ENCODE measurements at regions not wholly inside any gene's neighbourhood (a gene's known extent, or its start where the extent isn't known, plus 50 kb on each side); places are given as distances from the start of the nearest gene placed in this dataset.

DNA sequence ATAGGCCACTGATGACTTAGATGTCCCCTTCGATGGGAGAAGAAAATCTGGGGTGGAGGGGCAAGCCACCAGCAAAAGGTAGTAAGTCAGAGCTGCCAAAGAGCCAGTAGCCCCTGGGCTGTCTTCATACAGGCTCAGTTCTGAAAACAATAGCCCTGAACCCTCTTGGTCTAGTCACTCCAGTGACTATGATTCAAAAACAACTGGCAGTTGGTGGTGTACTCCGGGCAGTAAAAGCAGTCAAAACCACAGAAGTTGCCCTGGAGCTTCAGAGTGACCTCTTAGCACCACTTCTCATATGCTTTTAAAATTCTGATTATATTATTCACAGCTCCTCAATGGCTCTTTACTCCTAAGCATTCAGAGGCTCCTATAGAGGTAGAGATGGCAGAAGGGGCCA, 164.3 kb upstream of the MAMLD1 start:
- intact Hi-C loops (cut with DNase I; ENCODE audit: low total_unique reads) = no loop called here
- no peak for DNase-seq (ENCODE audit: low spot score in 2 of 2)
- no peak for TF ChIP-seq POLR2A (IDR thresholded peaks at IDR 0.05)
- TF ChIP-seq, protein P1, sequence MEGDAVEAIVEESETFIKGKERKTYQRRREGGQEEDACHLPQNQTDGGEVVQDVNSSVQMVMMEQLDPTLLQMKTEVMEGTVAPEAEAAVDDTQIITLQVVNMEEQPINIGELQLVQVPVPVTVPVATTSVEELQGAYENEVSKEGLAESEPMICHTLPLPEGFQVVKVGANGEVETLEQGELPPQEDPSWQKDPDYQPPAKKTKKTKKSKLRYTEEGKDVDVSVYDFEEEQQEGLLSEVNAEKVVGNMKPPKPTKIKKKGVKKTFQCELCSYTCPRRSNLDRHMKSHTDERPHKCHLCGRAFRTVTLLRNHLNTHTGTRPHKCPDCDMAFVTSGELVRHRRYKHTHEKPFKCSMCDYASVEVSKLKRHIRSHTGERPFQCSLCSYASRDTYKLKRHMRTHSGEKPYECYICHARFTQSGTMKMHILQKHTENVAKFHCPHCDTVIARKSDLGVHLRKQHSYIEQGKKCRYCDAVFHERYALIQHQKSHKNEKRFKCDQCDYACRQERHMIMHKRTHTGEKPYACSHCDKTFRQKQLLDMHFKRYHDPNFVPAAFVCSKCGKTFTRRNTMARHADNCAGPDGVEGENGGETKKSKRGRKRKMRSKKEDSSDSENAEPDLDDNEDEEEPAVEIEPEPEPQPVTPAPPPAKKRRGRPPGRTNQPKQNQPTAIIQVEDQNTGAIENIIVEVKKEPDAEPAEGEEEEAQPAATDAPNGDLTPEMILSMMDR (IDR thresholded peaks at IDR 0.05) = no peak

DNA sequence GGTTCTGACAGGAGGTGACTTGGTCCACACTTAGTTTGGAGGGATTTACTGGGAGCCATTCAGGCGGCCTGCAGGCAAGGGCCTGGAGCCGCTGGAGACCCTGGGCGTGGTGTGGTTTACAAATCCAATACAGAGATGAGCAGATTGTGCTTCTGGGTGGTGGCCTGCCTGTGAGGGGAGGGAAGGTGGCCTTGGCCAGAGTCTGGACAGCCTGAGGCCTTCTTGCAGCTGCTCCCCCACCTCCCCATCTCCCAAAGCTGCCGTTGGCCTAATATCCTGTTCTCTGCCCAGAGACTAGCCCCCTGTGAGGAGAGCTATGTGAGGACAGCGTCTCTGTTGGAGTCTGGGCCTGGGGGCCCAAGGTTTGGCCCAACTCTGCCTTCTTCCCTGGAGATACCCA, 163.9 kb upstream of the MAMLD1 start:
- peak in 1 of 2 donors; percentile 53 for DNase-seq (ENCODE audit: low spot score in 2 of 2)
- 65 to 93% methylated on average over 5 of the region's 5 CpGs for WGBS, 2 donors
- TF ChIP-seq, protein P1 (IDR thresholded peaks at IDR 0.05) = no peak
- TF ChIP-seq POLR2A (IDR thresholded peaks at IDR 0.05) = no peak
- H3K4me3 ChIP-seq (ENCODE audit: low read depth, poor library complexity, severe bottlenecking) = no peak overlapping the region
- intact Hi-C loops (cut with DNase I; ENCODE audit: low total_unique reads) = no loop called here

More for the DNA sequence above, 164.3 kb upstream of the MAMLD1 start:
- WGBS, 2 donors = 53 to 100% methylated on average over 1 of the region's 2 CpGs
- no peak overlapping the region for H3K4me3 ChIP-seq (ENCODE audit: low read depth, poor library complexity, severe bottlenecking)

DNA sequence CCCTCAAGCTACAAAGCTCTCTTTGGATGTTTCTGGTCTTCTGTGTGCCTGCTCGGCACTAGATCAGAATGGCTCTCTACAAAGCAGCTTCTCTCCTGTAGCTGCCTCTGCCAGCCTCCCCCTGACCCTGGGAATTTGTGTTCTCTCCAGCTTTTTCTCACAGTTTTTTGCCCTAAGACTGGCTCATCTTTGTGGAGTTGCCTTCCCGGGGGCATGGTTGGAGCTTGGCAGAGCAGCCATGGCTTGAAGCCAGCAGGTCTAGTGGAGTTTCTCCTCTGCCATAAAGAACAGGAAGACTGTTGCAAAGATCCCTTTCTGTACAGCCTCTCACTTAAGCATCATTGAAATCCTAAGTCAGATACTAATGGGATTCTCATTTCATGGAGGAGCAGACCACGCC, 163.3 kb upstream of the MAMLD1 start:
- intact Hi-C loops (cut with DNase I; ENCODE audit: low total_unique reads) = no loop called here
- DNase-seq (ENCODE audit: low spot score in 2 of 2) = peak in 1 of 2 donors; percentile 56
- 83 to 88% methylated on average over 3 of the region's 3 CpGs for WGBS, 2 donors
- H3K4me3 ChIP-seq (ENCODE audit: low read depth, poor library complexity, severe bottlenecking) = no peak overlapping the region
- TF ChIP-seq, protein P1 (IDR thresholded peaks at IDR 0.05) = no peak
- TF ChIP-seq POLR2A (IDR thresholded peaks at IDR 0.05) = no peak

DNA sequence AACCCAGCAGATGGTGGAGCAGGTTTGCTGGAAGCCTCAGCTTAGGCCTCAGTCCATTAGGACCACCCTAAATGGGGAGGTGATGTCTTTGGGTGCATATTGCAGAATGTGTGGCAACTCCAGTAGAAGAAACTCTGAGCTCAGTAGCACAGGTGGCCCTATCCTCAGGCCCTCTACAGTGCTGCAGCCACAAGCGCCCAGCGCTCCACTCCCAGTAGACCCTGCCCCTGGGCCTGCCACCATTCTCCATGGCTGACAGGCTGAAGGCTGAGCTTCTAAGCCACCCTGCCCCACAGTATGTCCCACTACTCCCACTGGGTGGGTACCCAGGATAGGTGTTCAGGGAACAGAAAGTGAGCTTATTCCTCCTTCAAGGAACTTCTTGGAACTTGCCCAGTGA, 162.8 kb upstream of the MAMLD1 start:
- intact Hi-C loops (cut with DNase I; ENCODE audit: low total_unique reads) = no loop called here
- peak in 1 of 2 donors; percentile 65 for DNase-seq (ENCODE audit: low spot score in 2 of 2)
- H3K4me3 ChIP-seq (ENCODE audit: low read depth, poor library complexity, severe bottlenecking) = no peak overlapping the region
- TF ChIP-seq POLR2A (IDR thresholded peaks at IDR 0.05) = no peak
- TF ChIP-seq, protein P1 (IDR thresholded peaks at IDR 0.05) = no peak
- 96 to 100% methylated on average over 2 of the region's 2 CpGs for WGBS, 2 donors

DNA sequence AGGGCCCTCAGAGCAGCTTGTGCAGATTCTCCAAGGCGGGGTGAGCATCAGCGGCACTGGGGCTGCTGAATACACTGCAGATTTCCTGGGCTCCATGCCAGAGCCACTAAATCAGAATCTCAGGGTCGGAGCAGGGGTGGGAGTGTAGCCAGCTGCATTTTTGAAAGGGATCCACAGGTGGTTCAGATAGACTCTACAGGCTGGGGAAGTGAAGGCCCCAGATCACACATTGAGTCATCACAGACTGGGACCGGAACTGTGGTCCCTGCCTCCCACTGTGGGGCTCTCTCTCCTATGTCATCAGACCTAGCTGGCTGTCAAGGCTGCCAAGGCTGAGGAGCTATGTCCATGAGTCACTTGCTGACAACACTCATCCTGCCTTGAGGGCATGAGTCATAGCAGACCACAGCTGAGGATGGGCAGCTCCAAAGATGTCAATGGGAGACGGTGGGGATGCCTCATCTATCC, 162.3 kb upstream of the MAMLD1 start:
- WGBS, 2 donors = 39 to 40% methylated on average over 2 to 5 of the region's 5 CpGs
- DNase-seq (ENCODE audit: low spot score in 2 of 2) = peak; percentile 72 to 91
- H3K4me3 ChIP-seq (ENCODE audit: low read depth, poor library complexity, severe bottlenecking) = no peak overlapping the region
- TF ChIP-seq, protein P1 (IDR thresholded peaks at IDR 0.05) = no peak
- TF ChIP-seq POLR2A (IDR thresholded peaks at IDR 0.05) = no peak
- intact Hi-C loops (cut with DNase I; ENCODE audit: low total_unique reads) = no loop called here

DNA sequence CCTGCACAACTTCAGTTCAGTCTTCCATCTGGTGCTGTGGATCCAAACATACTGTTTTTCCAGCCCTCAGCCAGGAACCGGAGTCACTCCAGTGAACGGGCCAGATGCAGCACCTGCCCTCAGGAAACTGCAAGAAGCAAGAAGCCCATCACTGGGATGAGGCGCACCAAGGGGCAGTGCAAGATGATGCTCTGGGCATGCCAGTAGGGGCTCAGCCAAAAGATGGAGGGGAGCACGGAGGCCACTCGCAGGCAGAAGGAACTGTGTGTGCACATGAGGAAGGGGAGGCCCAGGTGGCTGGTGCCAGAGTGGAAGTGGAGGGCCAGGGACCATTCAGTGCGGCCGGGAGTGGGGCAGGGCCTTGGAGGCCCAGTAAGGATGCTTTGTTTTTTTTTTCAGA, 161.7 kb upstream of the MAMLD1 start:
- 85 to 96% methylated on average over 5 to 7 of the region's 7 CpGs for WGBS, 2 donors
- TF ChIP-seq POLR2A (IDR thresholded peaks at IDR 0.05) = no peak
- TF ChIP-seq, protein P1 (IDR thresholded peaks at IDR 0.05) = no peak
- DNase-seq (ENCODE audit: low spot score in 2 of 2) = no peak
- intact Hi-C loops (cut with DNase I; ENCODE audit: low total_unique reads) = no loop called here
- H3K4me3 ChIP-seq (ENCODE audit: low read depth, poor library complexity, severe bottlenecking) = no peak overlapping the region
